ENCODE measurements at regions not wholly inside any gene's neighbourhood (a gene's known extent, or its start where the extent isn't known, plus 50 kb on each side); places are given as distances from the start of the nearest gene placed in this dataset.
"Not testable (repeated sequence)": the region's sequence is repeated elsewhere in the genome, so short reads cannot be mapped to it uniquely, and the experiment has no call there.

GRCh38 chr7:19537942-19538401, 170.9 kb downstream of the POLR1F start:
- intact Hi-C loops (cut with micrococcal nuclease): loop anchor here (2.0 kb wide), 1 partner anchor 15 kb away; no protein-coding TSS in a partner anchor

GRCh38 chr7:19533266-19533665, 175.6 kb downstream of the POLR1F start:
- intact Hi-C loops (cut with micrococcal nuclease): no loop called here

- intact Hi-C loops (cut with micrococcal nuclease): no loop called here
These were observed 178.0 kb downstream of the POLR1F start for GRCh38 chr7:19530852-19531251.

GRCh38 chr7:19530261-19530660, 178.6 kb downstream of the POLR1F start:
- intact Hi-C loops (cut with micrococcal nuclease): no loop called here

GRCh38 chr7:19526639-19527038, 182.2 kb downstream of the POLR1F start:
- intact Hi-C loops (cut with micrococcal nuclease): no loop called here

GRCh38 chr7:19522486-19522885, 186.4 kb downstream of the POLR1F start:
- intact Hi-C loops (cut with micrococcal nuclease): no loop called here

GRCh38 chr7:19520392-19520791, 188.4 kb downstream of the POLR1F start:
- intact Hi-C loops (cut with micrococcal nuclease): no loop called here

GRCh38 chr7:19519443-19520021, 189.3 kb downstream of the POLR1F start:
- intact Hi-C loops (cut with micrococcal nuclease): no loop called here

GRCh38 chr7:19517546-19517945, 191.3 kb downstream of the POLR1F start:
- intact Hi-C loops (cut with micrococcal nuclease): not testable (repeated sequence)

GRCh38 chr7:19508821-19509220, 200.0 kb downstream of the POLR1F start:
- intact Hi-C loops (cut with micrococcal nuclease): no loop called here

GRCh38 chr7:19508124-19508523, 200.7 kb downstream of the POLR1F start:
- intact Hi-C loops (cut with micrococcal nuclease): no loop called here

- intact Hi-C loops (cut with micrococcal nuclease): no loop called here
These were observed 216.9 kb downstream of the POLR1F start for GRCh38 chr7:19491821-19492452.

GRCh38 chr7:19491371-19491770, 217.5 kb downstream of the POLR1F start:
- intact Hi-C loops (cut with micrococcal nuclease): no loop called here

- intact Hi-C loops (cut with micrococcal nuclease): no loop called here
These were observed 219.5 kb downstream of the POLR1F start for GRCh38 chr7:19489162-19489820.

- intact Hi-C loops (cut with micrococcal nuclease): no loop called here
These were observed 220.8 kb downstream of the POLR1F start for GRCh38 chr7:19488056-19488455.

- intact Hi-C loops (cut with micrococcal nuclease): no loop called here
These were observed 226.2 kb downstream of the POLR1F start for GRCh38 chr7:19482628-19483027.

GRCh38 chr7:19480383-19480782, 228.5 kb downstream of the POLR1F start:
- intact Hi-C loops (cut with micrococcal nuclease): no loop called here

GRCh38 chr7:19470031-19470430, 238.8 kb downstream of the POLR1F start:
- intact Hi-C loops (cut with micrococcal nuclease): no loop called here

- intact Hi-C loops (cut with micrococcal nuclease): no loop called here
These were observed 243.0 kb downstream of the POLR1F start for GRCh38 chr7:19465861-19466260.

- intact Hi-C loops (cut with micrococcal nuclease): no loop called here
These were observed 244.1 kb downstream of the POLR1F start for GRCh38 chr7:19464751-19465150.

GRCh38 chr7:19464241-19464640, 244.6 kb downstream of the POLR1F start:
- intact Hi-C loops (cut with micrococcal nuclease): no loop called here

GRCh38 chr7:19463581-19463980, 245.3 kb downstream of the POLR1F start:
- intact Hi-C loops (cut with micrococcal nuclease): no loop called here

GRCh38 chr7:19455623-19456022, 253.2 kb downstream of the POLR1F start:
- intact Hi-C loops (cut with micrococcal nuclease): no loop called here
